Stomach (tissue), 8 donors: ENCODE measurements at regions not wholly inside any gene's neighbourhood (a gene's known extent, or its start where the extent isn't known, plus 50 kb on each side); places are given as distances from the start of the nearest gene placed in this dataset.

Experiments used
- DNase-seq, 2 donors: peaks; one replicate each; pipeline versions ENCODE4 v3.0.0 to v3.0.0-alpha.2; 2013 to 2019
- H3K27ac ChIP-seq, 5 donors: fragments of 200-600 bp in 4 of 5; sonication (generic) in 4 of 5; one replicate each; pipeline ENCODE4 v1.5.1; 2013 to 2019; ENCODE audit warnings: mild to moderate bottlenecking in 1 of 5, moderate library complexity in 1 of 5
- H3K27me3 ChIP-seq, 3 donors: fragments of 200-600 bp; sonication (generic); one replicate each; pipeline ENCODE4 v1.5.1; 2017 to 2019; ENCODE audit warnings: mixed run types in 1 of 3
- H3K36me3 ChIP-seq, 4 donors: fragments of 200-600 bp; sonication (generic); 1 replicate in 3 of 4; 2 replicates in 1 of 4; pipeline ENCODE4 v1.5.1; 2016 to 2019
- H3K4me1 ChIP-seq, 4 donors: fragments of 200-600 bp; sonication (generic); one replicate each; pipeline ENCODE4 v1.5.1; 2016 to 2019
- H3K4me3 ChIP-seq, 4 donors: fragments of 200-600 bp; sonication (generic) in 3 of 4; one replicate each; pipeline ENCODE4 v1.5.1; 2016 to 2019; ENCODE audit warnings: mild to moderate bottlenecking in 1 of 4
- H3K9me3 ChIP-seq, 4 donors: fragments of 200-600 bp; sonication (generic); one replicate each; pipeline ENCODE4 v1.5.1; 2016 to 2019
- CTCF ChIP-seq, 7 experiments: fragments of 450-650 bp in 4 of 7; fragments of 200-600 bp in 3 of 7; sonication (generic) in 3 of 7; IDR thresholded peaks; one replicate each; pipeline ENCODE4 v1.5.1; 2016 to 2019; ENCODE audit warnings: antibody characterized with exemption in 7 of 7, control low read depth in 2 of 7, mild to moderate bottlenecking in 1 of 7
- EP300 ChIP-seq: sonication (generic); formaldehyde crosslinking; IDR thresholded peaks from one replicate; pipeline ENCODE4 v1.6.1; 2017; ENCODE audit warnings: antibody characterized with exemption
- POLR2A ChIP-seq, 4 donors: fragments of 450-650 bp; IDR thresholded peaks; one replicate each; pipeline ENCODE4 v1.6.1; 2016; ENCODE audit warnings: antibody characterized with exemption in 4 of 4, control low read depth in 2 of 4, mild to moderate bottlenecking in 1 of 4, moderate library complexity in 1 of 4
- POLR2AphosphoS5 ChIP-seq, 3 donors: sonication (generic); formaldehyde crosslinking; IDR thresholded peaks; one replicate each; pipeline ENCODE4 v1.6.1; 2016; ENCODE audit warnings: antibody characterized with exemption in 3 of 3
- WGBS, 5 donors: extraction: QIAGEN DNeasy Blood & Tissue Kit in 3 of 5; methylation state at CpG; one replicate each; pipeline versions ENCODE4 v1.1.5 to v1.1.7; 2013 to 2018; 5-methylcytosine and 5-hydroxymethylcytosine counted together
- intact Hi-C: fragments of 100-400 bp; cut with DNase I; formaldehyde crosslinking; loops from one replicate; pipeline ENCODE4 v1.15.1; 2023; ENCODE audit warnings: low total_unique reads
- donor health status: healthy with polysubstance abuse.
- donor health status: Bipolar disorder and iron deficiency.
- donor health status: healthy.

GRCh38 chr11:134556186-134556585 lies 144.1 kb upstream of the B3GAT1 start:
- Histone ChIP-seq H3K27me3 (peaks cover 0 to 21% (median 0%) of the 10 kb centered on the region in 3 donors), H3K36me3 (no peaks in the 10 kb centered on the region), H3K4me1 (no peaks in the 10 kb centered on the region), H3K4me3 (no peak overlapping the region), H3K27ac (no peak overlapping the region), H3K9me3 (no peaks in the 10 kb centered on the region)
- intact Hi-C loops = no loop called here
- TF ChIP-seq POLR2AphosphoS5 (IDR thresholded peaks at IDR 0.05) = no peak
- TF ChIP-seq CTCF (IDR thresholded peaks at IDR 0.05) = no peak
- TF ChIP-seq EP300 = no peak
- TF ChIP-seq POLR2A (IDR thresholded peaks at IDR 0.05) = no peak
- no peak for DNase-seq
- 81 to 92% (median 88%) methylated on average over 4 of the region's 4 CpGs for WGBS, 5 donors

GRCh38 chr11:134555510-134555909 lies 143.5 kb upstream of the B3GAT1 start:
- Histone ChIP-seq H3K9me3 (no peaks in the 10 kb centered on the region), H3K36me3 (no peaks in the 10 kb centered on the region), H3K27me3 (peaks cover 0 to 14% (median 0%) of the 10 kb centered on the region in 3 donors), H3K4me1 (no peaks in the 10 kb centered on the region), H3K27ac (no peak overlapping the region), H3K4me3 (no peak overlapping the region)
- 88 to 95% (median 92%) methylated on average over 7 of the region's 7 CpGs for WGBS, 5 donors
- DNase-seq = no peak
- intact Hi-C loops = no loop called here
- no peak for TF ChIP-seq POLR2A (IDR thresholded peaks at IDR 0.05)
- TF ChIP-seq POLR2AphosphoS5 (IDR thresholded peaks at IDR 0.05) = no peak
- TF ChIP-seq CTCF (IDR thresholded peaks at IDR 0.05) = no peak
- TF ChIP-seq EP300 = no peak

GRCh38 chr11:134554861-134555260 lies 142.8 kb upstream of the B3GAT1 start:
- 76 to 82% (median 79%) methylated on average over 3 of the region's 3 CpGs for WGBS, 5 donors
- Histone ChIP-seq H3K27me3 (peaks cover 0 to 10% (median 0%) of the 10 kb centered on the region in 3 donors), H3K4me1 (no peaks in the 10 kb centered on the region), H3K36me3 (no peaks in the 10 kb centered on the region), H3K4me3 (no peak overlapping the region), H3K9me3 (no peaks in the 10 kb centered on the region), H3K27ac (no peak overlapping the region)
- TF ChIP-seq POLR2AphosphoS5 (IDR thresholded peaks at IDR 0.05) (no peak), POLR2A (IDR thresholded peaks at IDR 0.05) (no peak), EP300 (no peak), CTCF (IDR thresholded peaks at IDR 0.05) (no peak)
- DNase-seq = no peak
- intact Hi-C loops = no loop called here

- no peak overlapping the region for H3K27ac ChIP-seq
- H3K4me1 ChIP-seq = no peaks in the 10 kb centered on the region
- peaks cover 0 to 3% (median 0%) of the 10 kb centered on the region in 3 donors for H3K27me3 ChIP-seq
- intact Hi-C loops = no loop called here
- TF ChIP-seq POLR2AphosphoS5 (IDR thresholded peaks at IDR 0.05) = no peak
- TF ChIP-seq CTCF (IDR thresholded peaks at IDR 0.05) = no peak
- no peak for TF ChIP-seq POLR2A (IDR thresholded peaks at IDR 0.05)
- no peak for TF ChIP-seq EP300
- H3K4me3 ChIP-seq = no peak overlapping the region
- no peaks in the 10 kb centered on the region for H3K9me3 ChIP-seq
- 69 to 89% (median 74%) methylated on average over 6 of the region's 6 CpGs for WGBS, 5 donors
- no peaks in the 10 kb centered on the region for H3K36me3 ChIP-seq
- DNase-seq = no peak
Measured at GRCh38 chr11:134554106-134554505, 142.1 kb upstream of the B3GAT1 start.
